Mononuclear cell (primary cell): ENCODE measurements at regions not wholly inside any gene's neighbourhood (a gene's known extent, or its start where the extent isn't known, plus 50 kb on each side); places are given as distances from the start of the nearest gene placed in this dataset.

Source experiments
- H3K27me3 ChIP-seq: 2 replicates; pipeline ENCODE4 v1.6.0; 2011; ENCODE audit warnings: low read length, control low read depth; ENCODE audit not compliant: insufficient read depth
- H3K4me1 ChIP-seq: 2 replicates; pipeline ENCODE4 v1.5.1; 2011; ENCODE audit warnings: mild to moderate bottlenecking, low read length, control low read depth; ENCODE audit not compliant: insufficient read depth
- H3K4me3 ChIP-seq: 2 replicates; pipeline ENCODE4 v1.5.1; 2011; ENCODE audit warnings: mild to moderate bottlenecking, low read length, moderate library complexity
- H3K9me3 ChIP-seq: 2 replicates; pipeline ENCODE4 v1.5.1; 2011; ENCODE audit warnings: low read depth, mild to moderate bottlenecking, control low read depth, low read length

DNA sequence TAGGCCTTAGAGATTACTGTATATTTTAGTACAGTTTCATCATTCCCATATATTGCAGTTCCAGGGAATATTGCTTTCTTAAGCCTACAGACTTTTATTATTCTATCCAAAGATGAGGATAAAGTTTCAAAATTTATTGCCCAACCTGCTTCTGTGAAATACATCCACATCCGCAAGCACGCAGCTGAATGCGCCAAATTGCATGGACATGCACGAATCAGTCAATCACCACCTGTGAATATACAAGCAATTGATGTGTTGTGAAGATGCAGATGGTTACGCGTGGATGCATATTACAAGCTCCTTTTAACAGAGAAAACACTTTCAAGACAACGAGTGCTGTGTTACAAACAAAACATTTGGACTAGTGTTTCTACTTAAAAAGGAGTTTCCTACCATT lies 577.8 kb upstream of the PLXNA2 start:
- Histone ChIP-seq H3K4me3 (no peak overlapping the region), H3K27me3 (no peaks in the 10 kb centered on the region)

DNA sequence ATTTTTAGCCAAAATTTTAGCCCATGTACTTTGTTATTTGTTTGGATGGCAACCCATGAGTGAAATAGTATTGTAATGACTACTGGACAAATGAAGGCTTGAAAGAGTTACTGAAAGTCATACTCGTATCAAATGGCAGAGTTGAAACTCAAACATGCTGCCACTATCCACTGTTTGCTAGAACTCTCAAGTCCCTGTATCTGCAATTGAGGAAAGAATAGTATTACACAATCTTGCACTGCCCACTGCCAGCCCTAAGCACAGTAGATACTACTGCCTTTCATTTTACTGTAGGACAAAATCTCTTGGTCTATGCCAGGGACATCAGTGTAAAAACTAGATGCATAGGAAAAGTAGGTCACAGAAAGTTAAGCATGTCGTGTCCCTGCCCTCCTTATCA lies 581.1 kb upstream of the PLXNA2 start:
- Histone ChIP-seq H3K9me3 (no peaks in the 10 kb centered on the region), H3K27me3 (no peaks in the 10 kb centered on the region), H3K4me3 (no peak overlapping the region), H3K4me1 (no peaks in the 10 kb centered on the region)

More for the DNA sequence above, 577.8 kb upstream of the PLXNA2 start:
- no peaks in the 10 kb centered on the region for H3K4me1 ChIP-seq
- H3K9me3 ChIP-seq = no peaks in the 10 kb centered on the region

DNA sequence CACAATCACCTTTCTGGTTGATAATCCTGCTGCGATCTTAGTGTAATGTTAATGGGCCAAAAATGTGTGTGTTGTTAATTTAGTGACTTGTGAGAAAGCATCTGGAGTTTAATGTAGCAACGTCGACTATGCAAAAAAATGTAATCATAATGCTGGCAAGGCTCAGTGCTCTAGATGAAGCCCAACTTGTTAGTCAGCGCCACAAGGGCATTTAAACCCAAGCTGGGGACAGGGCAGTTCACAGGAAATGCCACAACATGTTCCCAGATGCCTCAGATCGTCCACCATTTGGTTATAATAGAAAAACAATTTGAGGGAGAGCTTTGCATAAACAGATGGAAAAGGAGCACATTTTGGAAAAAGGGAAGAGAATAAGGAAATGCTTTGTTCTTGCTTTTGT lies 585.4 kb upstream of the PLXNA2 start:
- Histone ChIP-seq H3K9me3 (no peaks in the 10 kb centered on the region), H3K4me3 (no peak overlapping the region), H3K4me1 (no peaks in the 10 kb centered on the region), H3K27me3 (no peaks in the 10 kb centered on the region)

DNA sequence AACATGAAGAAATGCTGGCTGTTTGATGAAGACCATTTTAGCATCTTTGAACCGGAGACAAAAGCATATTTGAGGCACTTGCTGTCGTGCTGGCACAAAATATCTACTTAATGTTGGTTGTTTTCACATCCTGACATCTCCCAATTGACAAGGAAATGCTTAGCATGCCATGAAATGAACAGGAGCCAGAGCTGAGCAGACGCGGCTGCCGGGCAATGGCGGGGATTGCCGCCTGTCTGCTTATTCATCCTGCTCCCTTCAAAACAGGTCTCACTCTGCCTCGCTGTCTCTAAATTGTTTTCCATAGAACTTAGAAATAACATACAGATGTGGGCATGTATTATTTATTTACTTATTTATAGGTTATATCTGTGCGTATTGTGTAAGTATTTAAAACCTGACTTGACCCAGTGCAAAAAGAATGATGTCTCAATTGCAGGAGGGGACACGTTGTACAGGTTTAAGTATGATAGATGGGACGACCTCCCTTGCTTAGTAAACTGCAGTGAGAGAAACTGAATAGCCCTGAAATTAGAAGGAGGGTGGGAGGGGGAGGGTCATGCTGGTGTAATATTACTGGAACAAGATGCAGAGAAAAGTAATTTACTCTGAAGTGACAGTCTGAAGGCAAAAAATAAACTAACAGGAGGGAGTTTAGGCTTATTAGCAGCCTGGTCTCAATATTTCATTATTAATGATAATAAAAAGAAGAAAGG lies 590.4 kb upstream of the PLXNA2 start:
- no peaks in the 10 kb centered on the region for H3K9me3 ChIP-seq
- H3K4me3 ChIP-seq = no peak overlapping the region
- no peaks in the 10 kb centered on the region for H3K27me3 ChIP-seq
- no peaks in the 10 kb centered on the region for H3K4me1 ChIP-seq

DNA sequence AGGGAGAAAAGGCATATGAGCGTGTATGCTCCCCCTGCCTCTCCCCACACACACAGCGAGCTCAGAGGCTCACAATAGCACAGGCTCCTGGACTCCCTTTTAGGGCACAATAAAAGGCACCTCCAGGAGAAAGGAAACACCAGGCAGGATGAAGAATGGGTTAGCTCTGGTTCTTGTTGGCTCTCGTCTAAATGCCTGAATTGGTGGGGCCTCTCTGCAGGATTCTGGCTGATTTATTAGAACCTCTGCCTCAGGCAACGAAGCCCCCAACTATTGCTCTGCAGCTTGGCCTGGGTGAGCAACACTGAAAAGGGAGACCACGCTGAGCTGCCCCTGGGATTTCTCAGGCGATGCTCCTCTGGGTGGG lies 590.9 kb upstream of the PLXNA2 start:
- H3K9me3 ChIP-seq = no peaks in the 10 kb centered on the region
- H3K27me3 ChIP-seq = no peaks in the 10 kb centered on the region
- H3K4me1 ChIP-seq = no peaks in the 10 kb centered on the region
- no peak overlapping the region for H3K4me3 ChIP-seq

DNA sequence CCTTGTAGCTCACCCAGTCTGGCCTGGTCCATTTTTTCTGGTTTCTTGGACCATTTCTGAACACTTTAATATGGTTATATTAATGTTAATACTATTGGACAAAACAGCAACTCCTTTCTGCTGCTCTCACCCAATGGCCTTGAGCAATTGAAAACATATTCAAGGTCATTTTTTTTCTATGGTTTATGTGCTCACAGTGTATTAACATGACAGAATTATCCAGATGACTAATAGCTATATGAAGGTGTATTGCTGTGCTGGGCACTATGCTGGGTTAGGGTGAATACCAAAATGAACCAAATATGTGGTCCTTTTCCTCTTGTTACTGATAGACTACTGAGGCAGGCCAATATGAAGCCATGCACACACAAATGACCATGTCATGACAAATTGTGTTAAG lies 591.6 kb upstream of the PLXNA2 start:
- Histone ChIP-seq H3K4me3 (no peak overlapping the region), H3K27me3 (no peaks in the 10 kb centered on the region), H3K9me3 (no peaks in the 10 kb centered on the region), H3K4me1 (no peaks in the 10 kb centered on the region)

DNA sequence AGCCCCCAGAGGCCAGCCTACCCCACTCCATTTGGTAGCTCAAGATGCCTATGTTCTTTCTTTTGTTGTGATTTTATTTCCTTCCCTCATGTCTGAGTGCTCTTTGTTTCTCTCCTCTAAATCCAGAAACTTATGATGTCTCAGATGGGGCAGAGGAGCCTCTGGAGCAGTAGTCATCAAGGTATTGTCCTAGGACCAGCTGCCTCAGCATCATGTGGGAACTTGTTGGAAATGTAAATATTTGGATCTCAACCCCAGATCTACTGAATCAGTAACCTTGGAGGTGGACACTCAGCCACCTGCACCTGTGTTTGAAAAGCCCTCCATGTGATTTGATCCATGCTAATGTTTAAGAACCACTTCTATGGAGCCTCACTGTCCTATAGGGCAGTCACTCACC lies 593.1 kb upstream of the PLXNA2 start:
- Histone ChIP-seq H3K9me3 (no peaks in the 10 kb centered on the region), H3K27me3 (no peaks in the 10 kb centered on the region), H3K4me1 (no peaks in the 10 kb centered on the region), H3K4me3 (no peak overlapping the region)

DNA sequence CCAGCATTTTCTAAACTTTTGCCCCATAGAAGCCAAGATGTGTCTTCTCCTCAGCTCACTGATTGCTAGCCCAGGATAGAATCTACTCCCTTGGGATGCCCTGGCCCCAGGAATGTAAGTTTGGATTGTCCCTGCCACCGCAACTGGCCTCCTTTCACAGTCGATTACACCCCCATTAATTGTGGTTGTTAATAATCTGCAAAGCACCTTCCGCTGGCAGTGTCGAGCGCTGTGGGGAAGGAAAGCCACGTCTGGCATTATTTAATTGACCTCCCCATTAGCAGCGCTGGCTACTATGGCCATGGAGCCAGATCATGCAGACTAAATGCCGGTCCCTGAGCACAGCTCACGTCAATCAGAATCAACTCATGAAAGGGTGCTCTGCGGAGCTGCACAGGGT lies 597.3 kb upstream of the PLXNA2 start:
- Histone ChIP-seq H3K4me3 (no peak overlapping the region), H3K27me3 (no peaks in the 10 kb centered on the region), H3K4me1 (no peaks in the 10 kb centered on the region), H3K9me3 (no peaks in the 10 kb centered on the region)

DNA sequence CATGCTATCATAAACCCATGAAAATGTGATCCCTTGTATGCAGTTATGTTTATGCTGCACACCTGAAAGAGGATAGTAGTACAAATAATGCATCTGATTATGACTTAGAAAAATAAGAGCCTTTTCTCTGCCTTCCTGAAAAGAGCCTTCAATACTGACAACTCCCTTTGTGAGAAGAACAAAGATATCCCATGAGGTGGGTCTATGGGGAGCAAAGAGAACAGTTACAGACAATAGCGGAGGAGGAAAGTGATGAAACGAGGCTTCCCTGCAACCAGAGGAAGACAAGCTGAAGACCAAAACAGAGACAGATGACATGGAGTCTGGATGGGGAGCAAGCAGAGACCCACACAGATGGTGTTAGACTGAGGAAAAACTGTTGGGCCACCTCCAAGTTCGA lies 598.3 kb upstream of the PLXNA2 start:
- Histone ChIP-seq H3K4me1 (no peaks in the 10 kb centered on the region), H3K9me3 (no peaks in the 10 kb centered on the region), H3K4me3 (no peak overlapping the region), H3K27me3 (no peaks in the 10 kb centered on the region)

DNA sequence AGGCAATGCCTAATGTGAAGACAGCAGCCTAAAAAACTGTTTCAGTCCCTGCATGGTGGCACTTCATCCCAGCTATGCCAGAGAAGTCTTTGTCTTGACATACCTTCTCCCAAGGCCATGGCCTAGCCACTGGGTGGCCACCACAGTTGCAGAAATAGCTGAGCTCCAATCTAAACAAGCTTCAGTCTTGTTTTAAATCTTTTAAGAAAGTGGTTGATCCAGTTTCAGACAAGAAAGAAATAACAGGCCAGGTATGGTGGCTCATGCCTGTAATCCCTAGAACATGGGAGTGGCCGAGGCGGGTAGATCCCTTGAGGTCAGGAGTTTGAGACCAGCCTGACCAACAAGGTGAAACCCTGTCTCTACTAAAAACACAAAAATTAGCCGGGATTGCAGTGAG lies 600.0 kb upstream of the PLXNA2 start:
- no peaks in the 10 kb centered on the region for H3K27me3 ChIP-seq
- H3K9me3 ChIP-seq = no peaks in the 10 kb centered on the region
- no peak overlapping the region for H3K4me3 ChIP-seq
- H3K4me1 ChIP-seq = no peaks in the 10 kb centered on the region

DNA sequence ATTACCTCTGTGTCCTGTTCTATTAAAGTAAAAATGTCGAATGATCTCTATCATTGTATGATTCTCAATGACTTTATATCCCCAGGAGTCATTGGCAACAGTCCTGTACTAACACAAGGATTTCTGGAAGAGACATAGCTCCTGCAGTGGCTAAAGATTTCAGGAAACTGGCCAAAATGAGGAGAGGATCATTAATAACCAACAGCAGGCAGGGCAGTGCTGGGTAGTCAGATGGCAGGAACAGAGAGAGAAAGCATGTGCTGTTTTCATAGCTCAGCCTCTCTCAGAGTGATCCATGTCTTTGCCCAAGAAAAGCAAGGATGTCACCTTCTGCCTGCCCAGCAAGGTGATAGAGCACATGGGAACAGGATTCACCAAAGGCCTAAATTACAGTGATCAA lies 604.7 kb upstream of the PLXNA2 start:
- no peaks in the 10 kb centered on the region for H3K27me3 ChIP-seq
- no peaks in the 10 kb centered on the region for H3K9me3 ChIP-seq
- no peaks in the 10 kb centered on the region for H3K4me1 ChIP-seq
- no peak overlapping the region for H3K4me3 ChIP-seq

DNA sequence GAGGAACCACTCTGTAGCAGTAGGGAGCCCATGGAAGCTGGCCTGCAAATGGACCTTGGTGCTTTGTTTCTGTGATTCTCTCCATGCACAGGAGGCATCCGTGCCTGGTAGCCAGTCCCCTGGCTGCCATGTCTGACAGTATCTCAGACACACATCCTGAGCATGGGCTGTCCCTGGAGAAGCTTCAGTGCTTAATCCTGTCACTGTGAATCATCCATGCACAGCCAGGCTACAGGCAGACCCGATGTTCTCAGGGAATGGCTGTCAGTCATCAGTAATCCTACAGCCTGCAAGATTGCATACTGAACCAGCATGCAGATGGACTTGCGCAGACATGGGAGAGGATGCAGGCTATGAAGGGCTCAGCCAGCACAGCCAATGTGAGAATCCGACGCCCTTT lies 606.3 kb upstream of the PLXNA2 start:
- H3K9me3 ChIP-seq = no peaks in the 10 kb centered on the region
- no peaks in the 10 kb centered on the region for H3K27me3 ChIP-seq
- no peak overlapping the region for H3K4me3 ChIP-seq
- H3K4me1 ChIP-seq = no peaks in the 10 kb centered on the region

DNA sequence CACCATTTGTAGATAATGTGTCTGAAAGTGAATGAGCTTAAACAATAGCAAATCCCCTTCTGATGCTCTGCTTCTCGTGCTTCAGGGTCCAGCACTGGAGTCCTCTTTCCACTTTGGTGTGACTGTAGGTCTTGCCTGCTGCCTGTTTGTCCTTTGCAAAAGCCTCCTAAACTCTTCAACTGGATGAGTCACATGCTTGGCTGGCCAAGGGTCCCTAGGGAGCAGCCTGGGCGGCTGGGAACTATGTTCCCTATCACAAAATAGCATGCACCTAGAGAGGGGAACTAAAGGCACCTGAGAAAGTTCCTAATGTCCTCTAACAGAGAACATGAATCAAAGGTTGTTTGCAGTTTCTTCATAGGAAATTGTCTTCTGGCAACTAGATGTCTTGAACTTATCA lies 607.2 kb upstream of the PLXNA2 start:
- Histone ChIP-seq H3K27me3 (no peaks in the 10 kb centered on the region), H3K4me3 (no peak overlapping the region), H3K9me3 (no peaks in the 10 kb centered on the region), H3K4me1 (no peaks in the 10 kb centered on the region)

DNA sequence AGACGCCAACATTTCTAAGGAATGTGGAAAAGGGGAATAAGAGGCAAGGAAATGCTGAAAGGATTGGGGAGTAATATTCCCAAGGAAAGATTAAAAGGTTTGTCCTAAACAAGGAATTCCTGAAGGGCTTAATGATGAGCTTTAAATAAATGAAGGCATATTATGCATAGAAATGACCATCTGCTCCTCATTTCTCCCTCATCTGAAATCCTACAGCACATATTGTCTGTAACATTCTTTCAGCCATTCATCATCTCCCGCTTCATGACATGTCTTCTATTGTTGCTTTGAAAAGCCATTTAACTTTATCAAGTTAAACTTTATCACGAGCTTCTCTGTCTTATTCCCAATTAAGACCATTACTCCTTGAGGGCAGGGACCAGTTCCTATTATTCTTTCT lies 608.7 kb upstream of the PLXNA2 start:
- Histone ChIP-seq H3K4me3 (no peak overlapping the region), H3K4me1 (no peaks in the 10 kb centered on the region), H3K27me3 (no peaks in the 10 kb centered on the region), H3K9me3 (no peaks in the 10 kb centered on the region)

DNA sequence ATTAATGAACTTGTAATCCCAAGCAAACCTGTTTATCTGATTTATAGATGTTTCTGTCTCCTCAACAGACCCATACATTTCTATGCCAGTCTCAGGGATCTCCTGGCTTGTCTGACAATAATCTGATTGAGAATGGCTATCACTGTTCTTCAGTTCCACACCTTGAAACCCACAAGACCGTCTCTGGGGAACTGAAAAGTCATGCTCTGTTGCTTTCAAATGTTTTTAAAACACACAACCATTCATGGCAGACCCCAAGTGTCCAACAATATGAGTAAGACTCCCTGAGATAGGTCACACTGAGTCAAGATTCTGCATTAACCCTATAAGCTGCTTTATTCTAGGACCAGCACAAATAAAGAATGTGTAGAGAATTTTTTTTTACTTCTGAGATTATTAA lies 611.2 kb upstream of the PLXNA2 start:
- no peaks in the 10 kb centered on the region for H3K27me3 ChIP-seq
- H3K9me3 ChIP-seq = no peaks in the 10 kb centered on the region
- H3K4me1 ChIP-seq = no peaks in the 10 kb centered on the region
- H3K4me3 ChIP-seq = no peak overlapping the region

DNA sequence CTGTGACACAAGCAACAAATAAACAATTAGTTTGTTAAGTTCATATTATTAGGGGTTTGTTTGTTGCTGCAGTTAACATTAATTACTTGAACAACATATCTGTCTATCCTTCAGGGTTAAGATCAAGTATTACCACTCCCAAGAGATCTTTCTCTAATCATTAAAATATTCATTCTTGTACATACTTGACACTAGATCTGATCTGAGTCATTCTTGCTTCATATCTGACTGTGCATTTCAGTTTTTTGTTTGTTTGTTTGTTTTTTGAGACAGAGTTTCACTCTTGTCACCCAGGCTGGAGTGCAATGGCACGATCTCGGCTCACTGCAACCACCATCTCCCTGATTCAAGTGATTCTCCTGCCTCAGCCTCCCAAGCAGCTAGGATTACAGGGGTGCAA lies 613.3 kb upstream of the PLXNA2 start:
- no peaks in the 10 kb centered on the region for H3K27me3 ChIP-seq
- no peaks in the 10 kb centered on the region for H3K4me1 ChIP-seq
- H3K4me3 ChIP-seq = no peak overlapping the region
- no peaks in the 10 kb centered on the region for H3K9me3 ChIP-seq
